ENCODE measurements at regions not wholly inside any gene's neighbourhood (a gene's known extent, or its start where the extent isn't known, plus 50 kb on each side); places are given as distances from the start of the nearest gene placed in this dataset.

- Histone ChIP-seq H3K27me3 (ENCODE audit: insufficient read depth) (no peaks in the 10 kb centered on the region; the same call in 1 of the 2 replicates), H3K36me3 (replicated peaks in 1 of 2; ENCODE audit: control insufficient read depth in 1 of 2, insufficient read depth in 2 of 2, low read length in 1 of 2) (no peaks in the 10 kb centered on the region), H3K79me2 (ENCODE audit: insufficient read depth) (no peaks in the 10 kb centered on the region), H3K4me1 (ENCODE audit: control insufficient read depth in 1 of 2, insufficient read depth in 2 of 2, low read depth in 1 of 2, low read length in 1 of 2) (peaks cover 0 to 8% of the 10 kb centered on the region in 2 experiments; a peak in 1 of 4 replicates), H3K9me2 (no peaks in the 10 kb centered on the region), H3K4me3 (ENCODE audit: low read depth in 2 of 2, low read length in 1 of 2) (no peak overlapping the region), H4K20me1 (ENCODE audit: insufficient read depth) (no peaks in the 10 kb centered on the region), H3K27ac (ENCODE audit: low read depth in 2 of 2, low read length in 1 of 2) (peak overlapping the region in 1 of 2 experiments; percentile 18; a peak in 1 of 4 replicates), H3F3A (replicated peaks; ENCODE audit: insufficient read depth) (peaks cover 4% of the 10 kb centered on the region), H3K9me3 (no peaks in the 10 kb centered on the region), H2AFZ (ENCODE audit: low read depth) (no peak overlapping the region), H3K4me2 (no peak overlapping the region), H3K9ac (no peak overlapping the region)
- ChIA-PET CTCF (interaction anchor here (1.0 to 1.3 kb wide), 2 partner anchors 35 to 519 kb away, joined by 3 read pairs; no protein-coding TSS in a partner anchor), POLR2A (no interaction called here)
- 31% methylated on average over 6 of the region's 6 CpGs for WGBS (ENCODE audit: low lambda C conversion rate)
- no peak for TF ChIP-seq ELF1 (IDR thresholded peaks at IDR 0.05)
- TF ChIP-seq ZBTB33 (IDR thresholded peaks at IDR 0.05; ENCODE audit: borderline replicate concordance, low read depth), result no peak
- TF ChIP-seq, protein P1, sequence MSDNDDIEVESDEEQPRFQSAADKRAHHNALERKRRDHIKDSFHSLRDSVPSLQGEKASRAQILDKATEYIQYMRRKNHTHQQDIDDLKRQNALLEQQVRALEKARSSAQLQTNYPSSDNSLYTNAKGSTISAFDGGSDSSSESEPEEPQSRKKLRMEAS (IDR thresholded peaks at IDR 0.05; ENCODE audit: low read depth), result no peak
- TF ChIP-seq NFIC (IDR thresholded peaks at IDR 0.05; ENCODE audit: borderline replicate concordance), result peak; percentile 5; the same call in 1 of the 2 replicates
- peak; percentile 58 for TF ChIP-seq TCF12 (IDR thresholded peaks at IDR 0.05)
- TF ChIP-seq EZH2phosphoT487 (IDR thresholded peaks at IDR 0.05; ENCODE audit: borderline replicate concordance, low read depth), result no peak
- TF ChIP-seq RAD21 (IDR thresholded peaks at IDR 0.05; ENCODE audit: low read length), result no peak
- TF ChIP-seq JUND (IDR thresholded peaks at IDR 0.05), result no peak
- peak; percentile 47; the same call in 1 of the 2 replicates for TF ChIP-seq GATA2 (CRISPR knock-in tag; IDR thresholded peaks at IDR 0.05)
- TF ChIP-seq RXRA (IDR thresholded peaks at IDR 0.05; ENCODE audit: borderline replicate concordance, low read depth), result no peak
- TF ChIP-seq RFX5 (IDR thresholded peaks at IDR 0.05; ENCODE audit: low read length), result no peak
- TF ChIP-seq, protein P2, sequence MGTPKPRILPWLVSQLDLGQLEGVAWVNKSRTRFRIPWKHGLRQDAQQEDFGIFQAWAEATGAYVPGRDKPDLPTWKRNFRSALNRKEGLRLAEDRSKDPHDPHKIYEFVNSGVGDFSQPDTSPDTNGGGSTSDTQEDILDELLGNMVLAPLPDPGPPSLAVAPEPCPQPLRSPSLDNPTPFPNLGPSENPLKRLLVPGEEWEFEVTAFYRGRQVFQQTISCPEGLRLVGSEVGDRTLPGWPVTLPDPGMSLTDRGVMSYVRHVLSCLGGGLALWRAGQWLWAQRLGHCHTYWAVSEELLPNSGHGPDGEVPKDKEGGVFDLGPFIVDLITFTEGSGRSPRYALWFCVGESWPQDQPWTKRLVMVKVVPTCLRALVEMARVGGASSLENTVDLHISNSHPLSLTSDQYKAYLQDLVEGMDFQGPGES (IDR thresholded peaks at IDR 0.05; ENCODE audit: low read depth, low read length), result no peak
- no peak for TF ChIP-seq GABPA (IDR thresholded peaks at IDR 0.05; ENCODE audit: low read depth)
- TF ChIP-seq PBX3 (IDR thresholded peaks at IDR 0.05), result no peak
- no peak for TF ChIP-seq FOXM1 (IDR thresholded peaks at IDR 0.05; ENCODE audit: low read depth)
- no peak for DNase-seq
Measured at GRCh38 chr9:113772121-113772810, 103.8 kb upstream of the ZNF618 start.
